Dermis microvascular lymphatic vessel endothelial cell (primary cell): ENCODE measurements at regions not wholly inside any gene's neighbourhood (a gene's known extent, or its start where the extent isn't known, plus 50 kb on each side); places are given as distances from the start of the nearest gene placed in this dataset.
"Not testable (repeated sequence)": the region's sequence is repeated elsewhere in the genome, so short reads cannot be mapped to it uniquely, and the experiment has no call there.

ENCODE experiments used
- DNase-seq, 2 donors: peaks; one replicate each; pipeline versions ENCODE4 v3.0.0 to v3.0.0-alpha.2; 2010; ENCODE audit warnings: low read depth in 2 of 2

DNA sequence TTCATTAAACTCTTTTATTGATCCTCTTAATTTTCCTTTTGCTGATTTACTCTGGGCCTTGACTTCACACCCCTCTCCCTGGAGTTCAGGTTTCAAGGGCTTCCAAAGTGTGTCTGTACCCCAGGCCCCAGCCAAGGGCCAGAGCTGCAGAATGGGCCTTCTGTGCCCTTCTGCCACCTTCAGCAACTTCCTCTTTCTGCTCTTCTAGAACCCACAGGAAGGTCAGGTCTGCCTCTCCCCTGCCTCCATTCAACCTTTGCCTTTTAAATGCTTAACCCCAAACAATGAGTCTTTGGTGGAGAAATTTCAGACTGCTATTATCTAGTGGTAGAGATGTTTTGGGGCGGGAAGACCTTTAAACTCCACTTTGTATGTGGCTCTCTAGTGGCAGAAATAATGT is 63.1 kb downstream of the TSN start:
- no peak for DNase-seq

DNA sequence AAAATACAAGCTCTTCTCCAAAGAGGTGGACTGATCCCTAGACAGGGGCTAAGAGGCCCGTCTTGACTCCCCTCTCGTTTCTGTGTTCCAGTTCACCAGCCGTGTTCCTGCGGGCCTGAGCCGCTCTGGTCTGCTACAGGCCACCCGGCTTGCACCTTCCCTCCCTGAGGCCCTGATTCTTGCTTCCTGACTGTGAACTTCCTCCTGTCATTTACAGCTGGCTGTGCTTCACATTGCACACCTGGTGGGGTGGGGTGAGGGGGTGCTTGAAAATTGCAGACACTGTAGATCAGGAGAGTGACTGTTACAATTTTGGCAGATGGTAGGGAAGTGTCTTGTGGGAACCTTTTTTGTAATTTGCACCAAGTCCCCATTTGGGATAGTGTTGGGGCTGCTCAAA is 64.4 kb downstream of the TSN start:
- DNase-seq = no peak

GRCh38 chr2:121821476-121822158 is 66.2 kb downstream of the TSN start:
- no peak for DNase-seq

GRCh38 chr2:121824264-121824663 is 68.8 kb downstream of the TSN start:
- DNase-seq = no peak

DNA sequence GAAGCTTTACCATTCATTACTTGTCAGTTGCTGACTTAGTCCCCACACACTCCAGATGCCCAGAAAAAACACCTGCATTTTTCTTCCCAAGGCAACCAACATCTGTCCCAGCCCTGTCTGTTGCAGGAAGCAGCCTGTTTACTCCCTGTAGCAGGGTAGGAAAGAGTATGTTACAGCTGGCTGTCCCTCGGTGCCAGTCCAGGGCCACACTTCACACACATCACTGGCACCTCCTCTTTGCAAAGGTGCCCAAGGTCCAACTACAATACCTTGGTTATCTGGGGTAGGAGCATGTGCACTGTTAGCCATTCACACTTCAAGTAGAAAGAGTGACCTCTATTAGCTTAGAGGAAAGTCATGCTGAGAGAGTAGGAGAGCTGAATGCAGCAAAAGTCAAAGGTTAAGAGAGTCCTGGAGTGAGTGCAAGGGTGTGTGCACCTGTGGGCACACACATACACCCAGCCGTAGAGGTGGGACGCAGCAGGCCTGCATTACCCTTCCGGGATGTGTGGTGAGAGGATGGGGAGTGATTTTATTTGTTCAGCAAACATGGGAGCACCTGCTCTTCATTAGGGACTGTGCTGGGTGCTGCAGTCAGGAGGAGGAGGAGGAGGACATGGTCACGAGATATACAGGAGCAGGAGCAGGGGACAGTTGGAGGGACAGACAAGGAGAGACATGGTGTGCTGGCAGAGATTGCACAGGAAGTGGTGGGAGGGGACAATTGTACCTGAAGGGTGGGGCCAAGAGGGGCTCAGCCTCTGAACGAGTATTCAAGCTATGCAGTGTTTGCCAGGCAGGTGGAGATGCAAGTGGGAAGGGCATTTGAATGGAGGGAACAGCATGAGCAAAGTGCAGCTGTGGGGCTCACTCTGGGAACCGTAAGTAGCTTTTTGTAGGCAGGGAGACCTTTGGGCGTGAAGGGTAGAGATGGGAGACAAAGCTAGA is 69.8 kb downstream of the TSN start:
- DNase-seq = no peak

- no peak for DNase-seq
Measured at GRCh38 chr2:121826036-121826435, 70.6 kb downstream of the TSN start.

GRCh38 chr2:121828281-121828731 is 72.9 kb downstream of the TSN start:
- DNase-seq = no peak

DNA sequence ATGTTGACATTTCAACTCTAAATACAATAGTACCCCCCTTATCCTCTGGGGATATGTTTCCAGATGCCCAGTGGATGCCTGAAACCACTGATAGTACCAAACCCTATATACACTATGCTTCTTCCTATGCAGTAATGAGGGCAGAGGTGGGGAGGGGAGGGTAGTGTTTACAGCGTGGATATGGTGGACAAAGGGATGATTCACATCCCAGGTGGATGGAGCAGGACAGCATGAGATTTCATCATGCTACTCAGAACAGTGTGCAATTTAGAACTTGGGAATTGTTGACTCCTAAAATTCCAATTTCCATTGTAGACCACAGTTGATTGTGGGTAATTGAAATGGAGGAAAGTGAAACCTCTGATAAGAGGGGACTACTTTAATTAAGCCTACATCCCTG is 75.4 kb downstream of the TSN start:
- DNase-seq = no peak

GRCh38 chr2:121831841-121832240 is 76.4 kb downstream of the TSN start:
- no peak for DNase-seq

DNA sequence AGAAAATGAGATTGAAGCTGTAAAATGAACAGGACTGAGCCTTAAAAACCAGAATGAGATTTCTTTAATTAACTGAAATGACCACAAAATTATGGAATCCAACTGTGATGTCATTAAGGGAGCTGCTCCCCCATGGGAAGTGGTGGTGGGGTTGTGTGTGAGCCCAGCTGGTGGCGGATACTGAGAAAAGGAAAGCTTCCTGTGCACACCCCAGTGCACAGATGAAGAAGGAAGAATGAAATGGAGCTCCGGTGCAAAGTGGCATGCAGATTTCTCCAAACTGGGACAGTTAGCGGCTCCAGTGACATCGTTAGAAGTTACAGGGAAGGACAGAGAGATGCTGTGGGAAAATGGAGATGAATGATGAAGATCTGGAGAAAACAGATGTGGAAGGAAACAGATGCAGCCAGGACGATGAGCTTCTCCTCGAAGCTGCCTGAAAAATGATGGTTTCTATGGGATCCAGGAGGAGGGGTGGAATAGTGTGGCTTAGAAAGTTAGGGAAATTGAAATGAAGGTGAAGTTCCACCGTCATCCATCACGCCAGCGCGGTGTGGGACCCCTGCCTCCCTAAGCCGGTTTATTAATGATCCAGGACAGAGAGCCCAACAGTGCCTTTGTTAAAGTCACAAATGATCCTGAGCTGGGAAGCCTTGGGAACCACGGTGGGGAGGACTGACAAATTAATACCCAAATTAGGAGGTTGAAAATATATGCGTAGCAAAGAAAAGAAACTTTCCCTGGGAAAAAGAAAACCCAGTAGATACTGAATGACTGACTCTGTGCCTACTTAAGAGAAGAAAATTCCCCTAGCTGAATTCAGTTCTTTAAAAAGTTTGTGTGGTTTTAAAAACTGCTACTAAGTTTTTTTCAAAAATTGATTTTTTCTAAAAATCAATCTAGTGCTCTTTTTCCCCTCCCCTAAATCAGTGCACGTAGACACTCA is 77.2 kb downstream of the TSN start:
- DNase-seq = no peak

GRCh38 chr2:121833358-121833723 is 77.9 kb downstream of the TSN start:
- DNase-seq = no peak

- no peak for DNase-seq
Measured at GRCh38 chr2:121836611-121837010, 81.2 kb downstream of the TSN start.

GRCh38 chr2:121837591-121837990 is 82.1 kb downstream of the TSN start:
- no peak for DNase-seq

DNA sequence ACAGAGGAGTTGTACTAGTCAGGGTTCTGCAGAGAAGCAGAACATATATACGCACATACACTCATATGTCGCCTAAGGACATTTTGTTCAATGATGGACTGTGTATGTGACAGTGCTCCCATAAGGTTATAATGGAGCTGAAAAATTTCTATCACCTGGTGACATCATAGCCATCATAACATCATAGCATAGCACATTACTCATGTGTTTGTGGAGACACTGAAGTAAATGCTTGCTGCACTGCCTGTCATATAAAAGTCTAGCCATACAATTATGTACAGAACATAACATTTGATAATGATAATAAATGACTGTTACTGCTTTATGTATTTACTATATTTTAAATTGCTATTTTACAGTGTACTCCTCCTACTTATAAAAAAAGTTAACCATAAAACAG is 83.1 kb downstream of the TSN start:
- DNase-seq = no peak

GRCh38 chr2:121839584-121839983 is 84.1 kb downstream of the TSN start:
- no peak for DNase-seq

DNA sequence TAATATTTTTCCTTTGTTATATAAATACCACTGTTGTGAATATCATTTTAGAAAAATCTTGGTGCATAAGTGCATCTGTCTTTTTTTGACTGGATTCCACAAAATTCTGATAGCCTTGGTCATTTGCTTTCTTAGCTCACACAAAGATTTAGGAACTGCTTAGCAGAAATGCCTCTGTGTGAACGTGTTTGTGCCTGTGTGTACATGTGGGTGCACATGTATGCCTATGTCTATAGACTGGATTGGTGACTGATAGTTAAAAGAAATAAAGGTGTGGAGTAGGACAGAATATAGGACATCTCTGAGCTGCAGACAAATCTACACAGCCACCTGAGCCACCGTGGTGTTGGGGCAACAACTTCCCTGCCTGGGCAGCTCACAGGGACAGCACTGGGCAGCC is 93.8 kb downstream of the TSN start:
- DNase-seq = no peak

GRCh38 chr2:121853149-121853548 is 97.7 kb downstream of the TSN start:
- not testable (repeated sequence) for DNase-seq

GRCh38 chr2:121855510-121855909 is 100.1 kb downstream of the TSN start:
- no peak for DNase-seq

DNA sequence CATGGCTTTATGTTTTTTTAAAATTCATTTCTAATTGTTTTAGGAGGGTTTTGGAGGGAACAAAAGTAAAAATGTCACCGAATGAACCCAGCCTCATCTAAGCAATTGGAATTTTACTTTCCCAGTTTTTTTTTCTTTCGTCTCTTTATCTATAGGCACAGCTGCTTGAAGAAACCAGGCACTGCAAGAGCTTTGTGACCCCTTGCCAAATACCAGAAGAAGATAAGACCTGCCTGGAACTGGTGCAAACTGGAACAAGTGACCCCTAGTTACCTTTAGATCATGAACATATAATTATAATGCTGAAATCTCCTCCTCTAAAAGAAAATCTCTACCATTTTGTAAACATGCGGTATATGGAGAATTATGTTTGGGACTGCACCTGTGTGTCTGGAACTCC is 100.9 kb downstream of the TSN start:
- DNase-seq = no peak

DNA sequence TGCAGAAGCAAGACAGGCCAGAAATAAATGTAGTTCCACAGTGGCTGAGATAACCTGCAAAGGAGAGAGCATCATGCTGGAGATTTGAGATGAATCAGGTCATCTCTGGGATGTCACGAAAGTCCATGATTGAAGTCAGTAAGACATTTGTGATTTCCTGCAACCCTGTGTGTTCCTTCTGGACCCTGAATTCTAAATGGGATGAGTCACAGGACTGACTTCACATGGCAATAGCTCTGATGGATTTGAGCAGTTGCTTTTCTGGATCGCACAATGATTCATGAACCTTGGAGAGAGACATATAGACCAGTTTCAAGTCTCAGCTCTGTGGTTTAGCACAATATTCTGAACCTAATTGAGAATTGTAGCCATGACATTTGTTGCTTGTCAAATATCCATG is 102.9 kb downstream of the TSN start:
- no peak for DNase-seq

DNA sequence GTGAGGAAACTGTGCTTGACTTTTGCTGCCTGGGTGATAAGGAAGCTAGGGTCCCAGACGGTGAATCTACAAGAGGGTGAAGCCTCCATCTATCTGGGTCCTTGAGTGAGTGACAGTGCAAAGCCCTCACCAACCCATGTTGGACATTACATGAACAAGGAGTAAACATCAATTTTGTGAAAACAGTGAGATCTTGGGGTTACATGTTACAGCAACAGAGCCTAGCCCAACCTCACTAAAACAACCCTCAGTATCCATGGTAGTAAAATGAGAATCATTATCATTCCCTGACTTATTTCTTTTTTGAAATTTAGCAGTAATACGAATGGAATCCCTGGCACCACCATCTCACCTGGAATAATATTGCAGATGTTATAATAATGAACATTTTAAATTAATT is 103.4 kb downstream of the TSN start:
- no peak for DNase-seq
